Neural progenitor cell (in vitro differentiated cells): ENCODE measurements at regions not wholly inside any gene's neighbourhood (a gene's known extent, or its start where the extent isn't known, plus 50 kb on each side); places are given as distances from the start of the nearest gene placed in this dataset.
A peak's percentile ranks its signal among the peaks of the same experiment; 100 is the strongest.

ENCODE experiments used
- DNase-seq: peaks from one replicate; pipeline ENCODE4 v3.0.0-alpha.2; 2016; ENCODE audit warnings: low spot score
- H2AFZ ChIP-seq: fragments of 200-600 bp; sonication (generic); replicated peaks from 2 replicates; pipeline ENCODE4 v1.6.1; 2016; ENCODE audit warnings: antibody characterized with exemption
- H3F3A ChIP-seq: fragments of 200-600 bp; sonication (generic); 2 replicates; pipeline ENCODE4 v1.6.1; 2016; ENCODE audit warnings: antibody characterized with exemption, low read depth
- H3K27ac ChIP-seq: fragments of 200-600 bp; sonication (generic); 2 replicates; pipeline ENCODE4 v1.5.1; 2016; ENCODE audit warnings: mild to moderate bottlenecking
- H3K27me3 ChIP-seq: fragments of 200-600 bp; sonication (generic); 2 replicates; pipeline ENCODE4 v1.6.1; 2016; ENCODE audit warnings: mild to moderate bottlenecking, moderate library complexity
- H3K36me3 ChIP-seq: fragments of 200-600 bp; sonication (generic); 2 replicates; pipeline ENCODE4 v1.5.1; 2016
- H3K4me1 ChIP-seq: fragments of 200-600 bp; sonication (generic); 2 replicates; pipeline ENCODE4 v1.6.1; 2016; ENCODE audit warnings: mixed run types
- H3K4me2 ChIP-seq: fragments of 200-600 bp; sonication (generic); 2 replicates; pipeline ENCODE4 v1.6.1; 2016
- H3K4me3 ChIP-seq: fragments of 200-600 bp; sonication (generic); 2 replicates; pipeline ENCODE4 v1.5.1; 2016
- H3K79me2 ChIP-seq: fragments of 200-600 bp; sonication (generic); 2 replicates; pipeline ENCODE4 v1.6.1; 2016; ENCODE audit warnings: low read depth
- H3K9ac ChIP-seq: fragments of 200-600 bp; sonication (generic); 2 replicates; pipeline ENCODE4 v1.6.1; 2016
- H3K9me3 ChIP-seq: fragments of 200-600 bp; sonication (generic); 2 replicates; pipeline ENCODE4 v1.5.1; 2016; ENCODE audit warnings: low read depth
- H4K20me1 ChIP-seq: fragments of 200-600 bp; sonication (generic); 2 replicates; pipeline ENCODE4 v1.6.1; 2016; ENCODE audit warnings: low read depth
- H3K27ac Mint-ChIP-seq: 3 replicates; pipeline ENCODE4 v1.8.0; 2021; ENCODE audit warnings: mixed read lengths
- H3K27me3 Mint-ChIP-seq: 2 replicates; pipeline ENCODE4 v1.8.0; 2022; ENCODE audit warnings: low read depth, mild to moderate bottlenecking, inconsistent platforms, moderate library complexity, mixed read lengths; ENCODE audit not compliant: insufficient read depth
- H3K36me3 Mint-ChIP-seq: 3 replicates; pipeline ENCODE4 v1.8.0; 2021; ENCODE audit warnings: mixed read lengths
- H3K4me1 Mint-ChIP-seq: 3 replicates; pipeline ENCODE4 v1.8.0; 2021; ENCODE audit warnings: mixed read lengths
- H3K4me3 Mint-ChIP-seq: 3 replicates; pipeline ENCODE4 v1.8.0; 2021; ENCODE audit warnings: mild to moderate bottlenecking, moderate library complexity, mixed read lengths
- H3K9me3 Mint-ChIP-seq: 3 replicates; pipeline ENCODE4 v1.8.0; 2020; ENCODE audit warnings: mixed read lengths
- CTCF ChIP-seq: fragments of 200-600 bp; sonication (generic); IDR thresholded peaks from 2 replicates; pipeline ENCODE4 v1.5.1; 2017; ENCODE audit warnings: antibody characterized with exemption, mild to moderate bottlenecking
- EZH2 ChIP-seq: fragments of 200-600 bp; sonication (generic); IDR thresholded peaks from 2 replicates; pipeline ENCODE4 v1.6.1; 2017; ENCODE audit warnings: antibody characterized with exemption, mild to moderate bottlenecking, moderate library complexity
- EZH2phosphoT487 ChIP-seq: fragments of 200-600 bp; sonication (generic); IDR thresholded peaks from 2 replicates; pipeline ENCODE4 v1.6.1; 2017; ENCODE audit warnings: antibody characterized with exemption

DNA sequence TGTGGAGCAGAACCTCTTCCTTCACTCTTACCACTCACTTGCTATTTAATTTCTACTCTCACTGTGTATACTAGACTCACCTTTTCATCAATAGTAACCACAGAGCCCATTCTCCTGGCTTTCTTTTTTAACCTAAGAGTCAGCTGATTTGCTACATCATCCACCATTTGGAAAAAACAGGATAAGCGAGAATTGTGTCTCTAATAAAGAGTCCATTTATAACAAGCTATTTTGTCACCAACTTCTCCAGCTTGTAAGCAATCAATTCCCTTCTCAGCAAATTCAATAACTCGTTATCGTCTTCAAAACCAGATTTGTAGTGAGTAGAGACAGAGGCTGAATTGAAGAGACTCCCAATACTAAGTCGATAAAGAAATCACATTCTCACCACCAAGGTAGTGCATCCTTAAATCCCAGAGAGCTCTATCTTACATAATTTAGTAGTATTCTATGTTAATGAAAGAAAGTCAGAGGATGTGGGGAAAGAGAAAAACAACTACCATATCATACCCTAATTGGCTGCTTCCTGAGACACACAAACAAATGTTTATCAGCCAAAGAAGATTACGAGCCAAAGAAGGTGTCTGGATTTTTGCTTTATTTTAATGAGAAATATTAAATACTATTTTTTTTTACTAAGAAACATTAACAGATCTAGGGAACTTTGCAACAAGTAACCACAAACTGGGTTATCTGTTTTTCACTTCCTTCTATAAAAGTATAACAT lies 52.5 kb upstream of the SPTBN1 start:
- H3K4me3 ChIP-seq = no peak overlapping the region
- Mint-ChIP-seq H3K36me3 (no peaks in the 10 kb centered on the region), H3K4me3 (no peak overlapping the region), H3K27ac (no peak overlapping the region), H3K4me1 (peaks cover 17% of the 10 kb centered on the region), H3K27me3 (no peaks in the 10 kb centered on the region), H3K9me3 (no peaks in the 10 kb centered on the region)
- no peak overlapping the region for H2AFZ ChIP-seq
- H3K4me1 ChIP-seq = no peaks in the 10 kb centered on the region
- no peak overlapping the region for H3K9ac ChIP-seq
- no peaks in the 10 kb centered on the region for H3F3A ChIP-seq
- no peaks in the 10 kb centered on the region for H3K9me3 ChIP-seq
- no peaks in the 10 kb centered on the region for H3K79me2 ChIP-seq
- no peak for DNase-seq
- no peak overlapping the region for H3K27ac ChIP-seq
- no peaks in the 10 kb centered on the region for H3K27me3 ChIP-seq
- no peak overlapping the region for H3K4me2 ChIP-seq
- TF ChIP-seq EZH2 (no peak), CTCF (no peak), EZH2phosphoT487 (no peak)
- H3K36me3 ChIP-seq = no peaks in the 10 kb centered on the region
- no peaks in the 10 kb centered on the region for H4K20me1 ChIP-seq

DNA sequence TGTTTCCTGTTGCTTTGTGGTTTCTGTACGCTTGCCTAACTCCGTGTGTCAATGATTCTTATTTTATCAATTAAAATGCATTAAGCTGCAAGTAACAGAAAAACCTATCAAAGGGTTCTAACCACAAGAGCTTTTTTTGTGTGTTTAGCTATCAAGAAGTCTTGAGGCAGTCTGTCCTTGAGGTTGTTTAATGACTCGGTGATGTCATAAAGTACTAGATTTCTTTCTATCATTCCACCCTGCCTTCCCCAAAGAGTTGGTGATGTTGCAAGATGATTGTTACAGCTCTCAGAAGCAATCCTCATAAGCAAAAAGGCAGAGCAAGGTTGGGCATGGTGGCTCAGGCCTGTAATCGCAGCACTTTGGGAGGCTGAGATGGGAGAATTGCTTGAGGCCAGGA lies 51.9 kb upstream of the SPTBN1 start:
- TF ChIP-seq CTCF (no peak), EZH2phosphoT487 (no peak), EZH2 (no peak)
- Histone ChIP-seq H4K20me1 (no peaks in the 10 kb centered on the region), H2AFZ (no peak overlapping the region), H3K9me3 (no peaks in the 10 kb centered on the region), H3K4me3 (no peak overlapping the region), H3K4me1 (no peaks in the 10 kb centered on the region), H3K4me2 (no peak overlapping the region), H3K36me3 (no peaks in the 10 kb centered on the region), H3K27me3 (no peaks in the 10 kb centered on the region), H3F3A (no peaks in the 10 kb centered on the region), H3K79me2 (no peaks in the 10 kb centered on the region), H3K27ac (no peak overlapping the region), H3K9ac (no peak overlapping the region)
- H3K9me3 Mint-ChIP-seq = no peaks in the 10 kb centered on the region
- H3K36me3 Mint-ChIP-seq = no peaks in the 10 kb centered on the region
- no peak overlapping the region for H3K4me3 Mint-ChIP-seq
- H3K4me1 Mint-ChIP-seq = peaks cover 17% of the 10 kb centered on the region
- no peak for DNase-seq
- no peak overlapping the region for H3K27ac Mint-ChIP-seq
- no peaks in the 10 kb centered on the region for H3K27me3 Mint-ChIP-seq

DNA sequence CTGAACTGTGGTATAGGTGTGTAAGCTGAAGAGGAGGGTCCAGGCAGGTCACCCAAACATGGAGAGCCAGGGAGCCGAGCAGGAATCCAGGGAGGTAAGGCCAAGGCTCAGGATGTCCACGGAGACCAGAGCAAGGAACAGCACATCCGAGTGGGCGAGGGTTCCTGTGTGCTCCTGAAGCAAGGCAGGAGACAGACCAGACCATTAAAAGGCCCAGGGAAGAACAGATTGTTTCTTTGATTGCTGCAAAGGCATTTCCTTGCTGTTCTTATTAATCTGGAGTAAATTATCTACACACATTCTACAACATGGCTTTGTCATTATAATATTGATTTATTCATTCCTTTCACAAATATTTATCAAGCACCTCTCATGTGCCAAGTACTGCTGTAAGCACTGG lies 50.1 kb upstream of the SPTBN1 start:
- no peaks in the 10 kb centered on the region for H3K27me3 Mint-ChIP-seq
- Histone ChIP-seq H3K27ac (no peak overlapping the region), H3K9ac (no peak overlapping the region), H3K36me3 (no peaks in the 10 kb centered on the region), H3K27me3 (no peaks in the 10 kb centered on the region), H2AFZ (no peak overlapping the region), H3F3A (no peaks in the 10 kb centered on the region), H3K9me3 (no peaks in the 10 kb centered on the region), H3K4me2 (no peak overlapping the region), H3K4me3 (no peak overlapping the region), H3K79me2 (no peaks in the 10 kb centered on the region), H4K20me1 (no peaks in the 10 kb centered on the region), H3K4me1 (no peaks in the 10 kb centered on the region)
- H3K4me1 Mint-ChIP-seq = peaks cover 23% of the 10 kb centered on the region
- no peaks in the 10 kb centered on the region for H3K9me3 Mint-ChIP-seq
- DNase-seq = no peak
- H3K36me3 Mint-ChIP-seq = no peaks in the 10 kb centered on the region
- peak overlapping the region; percentile 89 for H3K27ac Mint-ChIP-seq
- TF ChIP-seq CTCF (no peak), EZH2phosphoT487 (no peak), EZH2 (no peak)
- H3K4me3 Mint-ChIP-seq = no peak overlapping the region
